Panc1 (cell line): ENCODE measurements at regions not wholly inside any gene's neighbourhood (a gene's known extent, or its start where the extent isn't known, plus 50 kb on each side); places are given as distances from the start of the nearest gene placed in this dataset.

Source experiments
- ATAC-seq: fragments of 200-7000 bp; cut with Tn5 transposase; 2 replicates; pipeline ENCODE4 v1.9.1; 2020; ENCODE audit warnings: mild to moderate bottlenecking, moderate library complexity
- BruUV-seq: library from RNA; stranded (reverse); fragments of 400-500 nt; replicated peaks from 2 replicates; lab custom pipeline; 2021; lab: Mats Ljungman, UMichigan
- CTCF ChIA-PET: fragments of 300-600 bp; sonication (Branson Sonifier 250); formaldehyde crosslinking; loops from one replicate; lab custom pipeline; 2022; ENCODE audit warnings: antibody characterized with exemption; lab: Charles Lee
- POLR2A ChIA-PET: fragments of 300-600 bp; sonication (Branson Sonifier 250); formaldehyde crosslinking; loops from one replicate; lab custom pipeline; 2022; ENCODE audit warnings: antibody characterized with exemption; lab: Charles Lee
- DNase-seq: peaks from one replicate; pipeline ENCODE4 v3.0.0-alpha.2; 2010; ENCODE audit warnings: low read depth, low spot score
- H3K27ac ChIP-seq: 2 replicates; pipeline ENCODE4 v1.5.1; 2011; ENCODE audit warnings: mild to moderate bottlenecking, low read length, inconsistent platforms
- H3K27me3 ChIP-seq: fragments of 200-500 bp; sonication (Bioruptor generic); 2 replicates; pipeline ENCODE4 v1.6.0; 2014; ENCODE audit warnings: low read length, inconsistent platforms; ENCODE audit not compliant: control insufficient read depth, insufficient read depth
- H3K36me3 ChIP-seq: fragments of 200-500 bp; sonication (Bioruptor generic); 2 replicates; pipeline ENCODE4 v1.5.1; 2014; ENCODE audit warnings: inconsistent platforms, mild to moderate bottlenecking, low read length, moderate library complexity; ENCODE audit not compliant: control insufficient read depth, insufficient read depth
- H3K4me1 ChIP-seq: 2 replicates; pipeline ENCODE4 v1.5.1; 2011; ENCODE audit warnings: inconsistent platforms, mild to moderate bottlenecking, low read length, moderate library complexity; ENCODE audit not compliant: control insufficient read depth, insufficient read depth
- H3K4me3 ChIP-seq, 2 experiments: 2 replicates each; pipeline ENCODE4 v1.5.1; 2011 to 2012; ENCODE audit warnings: low read depth in 2 of 2, low read length in 2 of 2, mild to moderate bottlenecking in 2 of 2, inconsistent platforms in 1 of 2, moderate library complexity in 1 of 2
- H3K9me3 ChIP-seq: fragments of 200-500 bp; sonication (Bioruptor generic); 2 replicates; pipeline ENCODE4 v1.5.1; 2014; ENCODE audit warnings: low read depth, mild to moderate bottlenecking, inconsistent platforms, low read length, moderate library complexity; ENCODE audit not compliant: control insufficient read depth, insufficient read depth
- POLR2AphosphoS5 ChIP-seq: IDR thresholded peaks from 2 replicates; pipeline ENCODE4 v1.6.1; 2012; ENCODE audit warnings: mild to moderate bottlenecking, low read depth, low read length, moderate library complexity
- REST ChIP-seq, 2 experiments: IDR thresholded peaks; 2 replicates each; pipeline ENCODE4 v1.6.1; 2011 to 2012; ENCODE audit warnings: low read depth in 2 of 2, control low read depth in 1 of 2, low read length in 1 of 2, mild to moderate bottlenecking in 1 of 2, moderate library complexity in 1 of 2; ENCODE audit not compliant: insufficient read depth in 1 of 2
- SIN3A ChIP-seq: IDR thresholded peaks from 2 replicates; pipeline ENCODE4 v1.6.1; 2012; ENCODE audit warnings: low read depth, mild to moderate bottlenecking, low read length, moderate library complexity, borderline replicate concordance; ENCODE audit not compliant: insufficient read depth
- TCF7L2 ChIP-seq: IDR thresholded peaks from 2 replicates; pipeline ENCODE4 v1.6.1; 2011; ENCODE audit warnings: mild to moderate bottlenecking, low read depth, low read length, inconsistent platforms
- in situ Hi-C: cut with HindIII; loops from 2 replicates; pipeline ENCODE4 v1.10.0; 2016; ENCODE audit warnings: low sequenced_read_pairs, low pct_unique_long_range_greater_than_20kb
- intact Hi-C: fragments of 100-400 bp; cut with micrococcal nuclease; formaldehyde crosslinking; loops from one replicate; pipeline ENCODE4 v1.10.0; 2022; ENCODE audit not compliant: unreplicated experiment
- TF ChIP-seq, protein P1 (sequence below): fragments of 450-650 bp; IDR thresholded peaks from 2 replicates; pipeline ENCODE4 v1.5.1; 2017; ENCODE audit warnings: mild to moderate bottlenecking

GRCh38 chr5:158155067-158155466 lies 296.1 kb upstream of the CLINT1 start:
- intact Hi-C loops, result loop anchor here (10.0 kb wide), 1 partner anchor 1610 kb away; no protein-coding TSS in a partner anchor
- no TSS peak for BruUV-seq

GRCh38 chr5:158154226-158155005 lies 295.5 kb upstream of the CLINT1 start:
- POLR2A ChIA-PET, result no interaction called here
- no peak for TF ChIP-seq TCF7L2
- no peak for TF ChIP-seq SIN3A
- no peak for TF ChIP-seq POLR2AphosphoS5
- TF ChIP-seq, protein P1, sequence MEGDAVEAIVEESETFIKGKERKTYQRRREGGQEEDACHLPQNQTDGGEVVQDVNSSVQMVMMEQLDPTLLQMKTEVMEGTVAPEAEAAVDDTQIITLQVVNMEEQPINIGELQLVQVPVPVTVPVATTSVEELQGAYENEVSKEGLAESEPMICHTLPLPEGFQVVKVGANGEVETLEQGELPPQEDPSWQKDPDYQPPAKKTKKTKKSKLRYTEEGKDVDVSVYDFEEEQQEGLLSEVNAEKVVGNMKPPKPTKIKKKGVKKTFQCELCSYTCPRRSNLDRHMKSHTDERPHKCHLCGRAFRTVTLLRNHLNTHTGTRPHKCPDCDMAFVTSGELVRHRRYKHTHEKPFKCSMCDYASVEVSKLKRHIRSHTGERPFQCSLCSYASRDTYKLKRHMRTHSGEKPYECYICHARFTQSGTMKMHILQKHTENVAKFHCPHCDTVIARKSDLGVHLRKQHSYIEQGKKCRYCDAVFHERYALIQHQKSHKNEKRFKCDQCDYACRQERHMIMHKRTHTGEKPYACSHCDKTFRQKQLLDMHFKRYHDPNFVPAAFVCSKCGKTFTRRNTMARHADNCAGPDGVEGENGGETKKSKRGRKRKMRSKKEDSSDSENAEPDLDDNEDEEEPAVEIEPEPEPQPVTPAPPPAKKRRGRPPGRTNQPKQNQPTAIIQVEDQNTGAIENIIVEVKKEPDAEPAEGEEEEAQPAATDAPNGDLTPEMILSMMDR, result no peak
- TF ChIP-seq REST (IDR thresholded peaks at IDR 0.05; ENCODE audit: insufficient read depth in 1 of 2, low read depth in 2 of 2, low read length in 1 of 2), result no peak
- ATAC-seq (no peak), DNase-seq (no peak)
- BruUV-seq, result no TSS peak
- intact Hi-C loops, result loop anchor here (10.0 kb wide), 1 partner anchor 1610 kb away; no protein-coding TSS in a partner anchor
- H3K27me3 ChIP-seq, result no peaks in the 10 kb centered on the region
- in situ Hi-C loops, result no loop called here
- H3K4me3 ChIP-seq, result no peak overlapping the region
- no peaks in the 10 kb centered on the region for H3K9me3 ChIP-seq
- no peaks in the 10 kb centered on the region for H3K4me1 ChIP-seq
- CTCF ChIA-PET, result no interaction called here
- no peak overlapping the region for H3K27ac ChIP-seq
- no peaks in the 10 kb centered on the region for H3K36me3 ChIP-seq

More at GRCh38 chr5:158155067-158155466, 296.1 kb upstream of the CLINT1 start:
- Histone ChIP-seq H3K4me3 (no peak overlapping the region), H3K27ac (no peak overlapping the region), H3K27me3 (no peaks in the 10 kb centered on the region), H3K4me1 (no peaks in the 10 kb centered on the region), H3K9me3 (no peaks in the 10 kb centered on the region), H3K36me3 (no peaks in the 10 kb centered on the region)
- TF ChIP-seq, protein P1, result no peak
- no peak for TF ChIP-seq POLR2AphosphoS5
- no peak for TF ChIP-seq TCF7L2
- TF ChIP-seq SIN3A, result no peak
- TF ChIP-seq REST (IDR thresholded peaks at IDR 0.05; ENCODE audit: insufficient read depth in 1 of 2, low read depth in 2 of 2, low read length in 1 of 2), result no peak
- ChIA-PET CTCF (no interaction called here), POLR2A (no interaction called here)
- DNase-seq (no peak), ATAC-seq (no peak)
- in situ Hi-C loops, result no loop called here
